ENCODE measurements at regions not wholly inside any gene's neighbourhood (a gene's known extent, or its start where the extent isn't known, plus 50 kb on each side); places are given as distances from the start of the nearest gene placed in this dataset.

DNA sequence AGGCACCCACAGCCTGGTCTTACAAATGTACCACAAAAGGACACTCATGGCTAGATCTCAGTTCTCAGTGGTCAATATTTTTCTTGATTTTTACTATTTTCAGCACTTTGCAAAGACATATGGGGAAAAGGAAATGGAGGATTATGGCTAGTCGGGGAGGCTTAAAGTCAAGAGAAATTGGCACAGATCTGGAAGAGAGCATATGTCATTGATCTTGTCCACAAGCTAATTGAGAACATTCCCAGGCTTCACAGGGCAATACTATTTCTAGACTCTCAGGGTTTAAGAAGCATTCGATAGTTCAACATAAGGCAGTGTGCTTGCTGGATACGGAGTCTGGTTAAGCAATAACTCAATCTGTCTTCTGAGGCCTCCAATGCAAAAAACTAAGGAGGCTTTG lies 285.8 kb downstream of the ZNF608 start:
- TF ChIP-seq, protein P1, sequence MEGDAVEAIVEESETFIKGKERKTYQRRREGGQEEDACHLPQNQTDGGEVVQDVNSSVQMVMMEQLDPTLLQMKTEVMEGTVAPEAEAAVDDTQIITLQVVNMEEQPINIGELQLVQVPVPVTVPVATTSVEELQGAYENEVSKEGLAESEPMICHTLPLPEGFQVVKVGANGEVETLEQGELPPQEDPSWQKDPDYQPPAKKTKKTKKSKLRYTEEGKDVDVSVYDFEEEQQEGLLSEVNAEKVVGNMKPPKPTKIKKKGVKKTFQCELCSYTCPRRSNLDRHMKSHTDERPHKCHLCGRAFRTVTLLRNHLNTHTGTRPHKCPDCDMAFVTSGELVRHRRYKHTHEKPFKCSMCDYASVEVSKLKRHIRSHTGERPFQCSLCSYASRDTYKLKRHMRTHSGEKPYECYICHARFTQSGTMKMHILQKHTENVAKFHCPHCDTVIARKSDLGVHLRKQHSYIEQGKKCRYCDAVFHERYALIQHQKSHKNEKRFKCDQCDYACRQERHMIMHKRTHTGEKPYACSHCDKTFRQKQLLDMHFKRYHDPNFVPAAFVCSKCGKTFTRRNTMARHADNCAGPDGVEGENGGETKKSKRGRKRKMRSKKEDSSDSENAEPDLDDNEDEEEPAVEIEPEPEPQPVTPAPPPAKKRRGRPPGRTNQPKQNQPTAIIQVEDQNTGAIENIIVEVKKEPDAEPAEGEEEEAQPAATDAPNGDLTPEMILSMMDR (IDR thresholded peaks at IDR 0.05) = no peak
- no peak for TF ChIP-seq EZH2 (IDR thresholded peaks at IDR 0.05; ENCODE audit: borderline replicate concordance, insufficient read depth, low read depth, low read length, poor library complexity, severe bottlenecking)
